ENCODE measurements at regions not wholly inside any gene's neighbourhood (a gene's known extent, or its start where the extent isn't known, plus 50 kb on each side); places are given as distances from the start of the nearest gene placed in this dataset.
"Not testable (repeated sequence)": the region's sequence is repeated elsewhere in the genome, so short reads cannot be mapped to it uniquely, and the experiment has no call there.

GRCh38 chr13:44865722-44866410 lies 123.4 kb downstream of the NUFIP1 start:
- no peak for DNase-seq (ENCODE audit: low read depth)
- no peak overlapping the region for H3K4me3 ChIP-seq (ENCODE audit: low read depth, low read length)
- TF ChIP-seq CTCF (IDR thresholded peaks at IDR 0.05; ENCODE audit: insufficient read depth, low read depth, low read length, missing control alignments), result no peak

GRCh38 chr13:44863641-44864040 lies 125.6 kb downstream of the NUFIP1 start:
- DNase-seq (ENCODE audit: low read depth), result not testable (repeated sequence)

GRCh38 chr13:44860454-44860853 lies 128.8 kb downstream of the NUFIP1 start:
- no peak overlapping the region for H3K4me3 ChIP-seq (ENCODE audit: low read depth, low read length)
- TF ChIP-seq CTCF (IDR thresholded peaks at IDR 0.05; ENCODE audit: insufficient read depth, low read depth, low read length, missing control alignments), result no peak
- DNase-seq (ENCODE audit: low read depth), result no peak

More at GRCh38 chr13:44863641-44864040, 125.6 kb downstream of the NUFIP1 start:
- H3K4me3 ChIP-seq (ENCODE audit: low read depth, low read length), result not testable (repeated sequence)

GRCh38 chr13:44857736-44858135 lies 131.5 kb downstream of the NUFIP1 start:
- H3K4me3 ChIP-seq (ENCODE audit: low read depth, low read length), result no peak overlapping the region
- no peak for TF ChIP-seq CTCF (IDR thresholded peaks at IDR 0.05; ENCODE audit: insufficient read depth, low read depth, low read length, missing control alignments)
- no peak for DNase-seq (ENCODE audit: low read depth)

- no peak overlapping the region for H3K4me3 ChIP-seq (ENCODE audit: low read depth, low read length)
- TF ChIP-seq CTCF (IDR thresholded peaks at IDR 0.05; ENCODE audit: insufficient read depth, low read depth, low read length, missing control alignments), result no peak
- DNase-seq (ENCODE audit: low read depth), result no peak
These were observed 132.2 kb downstream of the NUFIP1 start for GRCh38 chr13:44857061-44857460.

GRCh38 chr13:44855860-44856259 lies 133.4 kb downstream of the NUFIP1 start:
- no peak for TF ChIP-seq CTCF (IDR thresholded peaks at IDR 0.05; ENCODE audit: insufficient read depth, low read depth, low read length, missing control alignments)
- DNase-seq (ENCODE audit: low read depth), result no peak
- no peak overlapping the region for H3K4me3 ChIP-seq (ENCODE audit: low read depth, low read length)

GRCh38 chr13:44854313-44855060 lies 134.8 kb downstream of the NUFIP1 start:
- TF ChIP-seq CTCF (IDR thresholded peaks at IDR 0.05; ENCODE audit: insufficient read depth, low read depth, low read length, missing control alignments), result no peak
- H3K4me3 ChIP-seq (ENCODE audit: low read depth, low read length), result no peak overlapping the region
- no peak for DNase-seq (ENCODE audit: low read depth)
